ENCODE measurements at regions not wholly inside any gene's neighbourhood (a gene's known extent, or its start where the extent isn't known, plus 50 kb on each side); places are given as distances from the start of the nearest gene placed in this dataset.

DNA sequence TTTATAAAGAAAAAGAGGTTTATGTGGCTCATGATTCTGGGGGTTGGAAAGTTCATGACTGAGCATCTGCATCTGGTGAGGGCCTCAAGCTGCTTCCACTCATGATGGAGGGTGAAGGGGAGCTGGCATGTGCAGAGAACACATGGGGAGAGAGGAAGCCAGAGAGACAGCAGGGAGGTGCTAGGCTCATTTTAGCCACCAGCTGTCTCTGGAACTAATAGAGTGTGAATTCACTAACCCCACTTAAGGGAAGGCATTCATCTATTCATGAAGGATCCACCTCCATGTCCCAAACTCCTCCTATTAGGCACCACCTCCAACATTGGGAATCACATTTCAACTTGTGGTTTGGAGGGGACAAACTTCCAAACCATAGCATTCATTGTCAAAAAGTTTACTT lies 137.3 kb upstream of the PMEPA1 start:
- no peaks in the 10 kb centered on the region for H3K79me2 ChIP-seq (ENCODE audit: control insufficient read depth in 1 of 2, insufficient read depth in 2 of 2, low read length in 2 of 2)
- H2BK15ac ChIP-seq (ENCODE audit: low read length) = no peak overlapping the region
- FAIRE-seq (no peak), DNase-seq (ENCODE audit: low read depth in 1 of 2, low spot score in 2 of 2) (no peak)
- H2BK20ac ChIP-seq (ENCODE audit: low read length) = no peak overlapping the region
- H3K4me2 ChIP-seq (ENCODE audit: insufficient read depth in 1 of 2, low read depth in 2 of 2, low read length in 2 of 2) = no peak overlapping the region
- H4K20me1 ChIP-seq (replicated peaks in 1 of 2; ENCODE audit: control insufficient read depth in 1 of 2, insufficient read depth in 2 of 2, low read length in 2 of 2) = no peaks in the 10 kb centered on the region
- H3K4me3 ChIP-seq (ENCODE audit: extremely low read depth in 1 of 4, insufficient read depth in 2 of 4, low read depth in 3 of 4, low read length in 4 of 4) = no peak overlapping the region
- TF ChIP-seq BACH1 (IDR thresholded peaks at IDR 0.05; ENCODE audit: low read length) (no peak), TAF1 (IDR thresholded peaks at IDR 0.05; ENCODE audit: low read depth, low read length) (no peak)
- ChIA-PET POLR2A (ENCODE audit: partially characterized antibody) (no interaction called here), CTCF (ENCODE audit: partially characterized antibody) (interaction anchor here (0.6 kb wide), 1 partner anchor 146 kb away, joined by 3 read pairs; no protein-coding TSS in a partner anchor)
- H4K5ac ChIP-seq (ENCODE audit: insufficient read length, low read depth, low read length) = no peak overlapping the region
- H4K91ac ChIP-seq (replicated peaks; ENCODE audit: insufficient read length, low read length) = no peak overlapping the region
- H2BK120ac ChIP-seq (replicated peaks; ENCODE audit: low read depth, low read length) = no peak overlapping the region
- no peak overlapping the region for H4K8ac ChIP-seq (ENCODE audit: extremely low read depth, insufficient read depth, low read length)
- no peaks in the 10 kb centered on the region for H3K27me3 ChIP-seq (replicated peaks in 1 of 4; ENCODE audit: control insufficient read depth in 3 of 4, extremely low read depth in 1 of 4, insufficient read depth in 3 of 4, low read length in 3 of 4)
- H3K23ac ChIP-seq (ENCODE audit: insufficient read length) = no peak overlapping the region
- no peak overlapping the region for H2BK5ac ChIP-seq (ENCODE audit: low read depth, low read length)
- no peaks in the 10 kb centered on the region for H3K4me1 ChIP-seq (replicated peaks in 1 of 4; ENCODE audit: control insufficient read depth in 3 of 4, insufficient read depth in 4 of 4, low read length in 3 of 4)
- no peak overlapping the region for H3K18ac ChIP-seq (ENCODE audit: extremely low read depth, low read length)
- no peak overlapping the region for H3K9ac ChIP-seq (replicated peaks in 1 of 4; ENCODE audit: extremely low read depth in 1 of 4, low read depth in 3 of 4, low read length in 3 of 4)
- H2AFZ ChIP-seq (ENCODE audit: low read length) = no peak overlapping the region
- no peaks in the 10 kb centered on the region for H3K79me1 ChIP-seq (ENCODE audit: low read depth, low read length)
- no peaks in the 10 kb centered on the region for H3K9me3 ChIP-seq (ENCODE audit: insufficient read depth in 2 of 2, low read depth in 1 of 2, low read length in 1 of 2)
- no peak overlapping the region for H3K4ac ChIP-seq (replicated peaks; ENCODE audit: insufficient read length, low read depth, low read length)
- no peak overlapping the region for H3K14ac ChIP-seq (ENCODE audit: insufficient read length)
- H3K23me2 ChIP-seq (ENCODE audit: low read depth, low read length) = no peaks in the 10 kb centered on the region; the same call in 1 of the 2 replicates
- no peak overlapping the region for H2BK12ac ChIP-seq (ENCODE audit: low read depth, low read length)
- H3K27ac ChIP-seq (ENCODE audit: low read depth, low read length) = no peak overlapping the region
- H2AK5ac ChIP-seq (ENCODE audit: low read depth, low read length) = no peak overlapping the region
- no peaks in the 10 kb centered on the region for H3K36me3 ChIP-seq (ENCODE audit: control insufficient read depth in 2 of 4, insufficient read depth in 4 of 4, low read length in 3 of 4)
- H3K56ac ChIP-seq (replicated peaks; ENCODE audit: insufficient read length, low read depth, low read length) = no peak overlapping the region

Measured in H1 (cell line).